HG03342 (cell line): ENCODE measurements at regions not wholly inside any gene's neighbourhood (a gene's known extent, or its start where the extent isn't known, plus 50 kb on each side); places are given as distances from the start of the nearest gene placed in this dataset.

ENCODE experiments used
- ATAC-seq: cut with Tn5 transposase; IDR thresholded peaks from one replicate; pipeline ENCODE4 v1.9.1; 2021; ENCODE audit warnings: mild to moderate bottlenecking, moderate library complexity; ENCODE audit not compliant: unreplicated experiment

DNA sequence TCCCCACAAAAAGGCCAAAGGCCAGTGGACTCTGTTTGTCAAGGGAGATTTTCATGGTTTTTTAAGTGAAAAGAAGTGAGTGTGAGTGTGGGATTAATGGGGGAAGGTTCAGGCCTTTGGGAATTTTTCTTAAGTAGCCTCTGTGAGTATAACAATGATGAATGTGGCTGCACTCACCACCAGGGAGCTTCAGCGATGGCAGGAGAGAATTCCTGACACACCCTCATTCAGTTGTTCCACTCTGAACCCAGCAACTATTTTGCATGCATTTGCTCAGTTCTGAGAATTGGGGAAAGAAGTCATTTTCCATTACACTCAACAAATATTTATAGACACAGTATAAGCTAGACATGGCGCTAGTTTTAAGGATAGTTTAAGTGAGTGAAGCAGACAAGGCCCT is 117.9 kb downstream of the CCNA1 start:
- no peak for ATAC-seq

DNA sequence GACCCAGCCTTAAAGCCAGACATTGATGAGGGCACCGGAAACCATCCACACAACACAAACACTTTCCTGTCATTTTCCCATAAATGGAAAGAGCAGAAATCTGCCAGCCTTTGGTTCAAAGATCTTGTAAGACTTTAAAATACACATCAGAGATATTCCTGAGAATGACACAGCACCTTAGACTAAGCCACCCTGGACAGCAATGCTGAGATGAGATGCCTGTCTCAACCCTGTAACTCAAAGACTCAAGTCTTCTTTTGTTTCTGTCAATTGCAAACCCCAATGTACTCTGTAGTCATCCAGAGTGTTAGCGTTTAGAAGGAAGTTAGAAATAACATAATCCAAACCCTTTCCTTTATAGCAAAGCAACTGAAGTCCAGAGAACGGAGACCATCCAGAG is 119.2 kb downstream of the CCNA1 start:
- no peak for ATAC-seq

- peak; percentile 54 for ATAC-seq
Observed at GRCh38 chr13:36552334-36552733, 120.0 kb downstream of the CCNA1 start.

- no peak for ATAC-seq
Observed at GRCh38 chr13:36553491-36553890, 120.3 kb upstream of the SERTM1 start.

- no peak for ATAC-seq
Observed at GRCh38 chr13:36555151-36555986, 118.5 kb upstream of the SERTM1 start.

- no peak for ATAC-seq
Observed at GRCh38 chr13:36559375-36559774, 114.4 kb upstream of the SERTM1 start.

DNA sequence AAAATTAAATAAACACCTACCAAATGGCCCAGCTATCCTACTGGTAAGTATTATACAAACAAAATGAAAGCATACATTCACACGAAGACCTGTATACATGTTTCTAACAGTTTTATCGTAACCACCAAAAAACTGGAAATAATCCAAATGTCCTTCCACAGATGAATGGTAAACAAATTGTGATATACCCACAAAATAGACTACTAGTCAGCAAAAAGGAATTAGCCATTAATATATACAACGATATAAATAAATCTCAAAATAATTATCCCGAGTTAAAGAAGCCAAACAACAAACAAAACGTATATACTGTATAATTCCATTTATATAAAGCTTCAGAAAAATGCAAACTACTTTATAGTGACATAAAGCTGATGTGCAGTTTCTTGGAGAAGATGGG is 106.3 kb upstream of the SERTM1 start:
- ATAC-seq = no peak

DNA sequence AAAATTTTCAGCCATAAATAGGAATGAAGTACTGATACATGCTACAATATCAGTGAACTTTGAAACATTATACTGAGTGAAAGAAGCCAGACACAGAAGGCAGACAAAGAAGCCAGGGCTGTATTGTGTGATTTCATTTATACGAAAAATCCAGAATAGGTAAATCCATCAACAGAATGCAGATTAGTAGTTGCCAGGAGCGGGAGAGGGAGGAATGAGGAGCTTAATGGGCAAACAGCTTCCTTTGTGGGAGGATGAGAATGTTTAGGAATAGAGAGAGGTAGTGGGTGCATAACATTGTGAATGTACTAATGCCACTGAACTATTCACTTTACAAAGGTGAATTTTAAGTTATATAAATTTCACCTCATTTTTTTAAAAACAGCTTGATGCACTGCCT is 103.3 kb upstream of the SERTM1 start:
- no peak for ATAC-seq

- no peak for ATAC-seq
Observed at GRCh38 chr13:36571444-36571843, 102.4 kb upstream of the SERTM1 start.

DNA sequence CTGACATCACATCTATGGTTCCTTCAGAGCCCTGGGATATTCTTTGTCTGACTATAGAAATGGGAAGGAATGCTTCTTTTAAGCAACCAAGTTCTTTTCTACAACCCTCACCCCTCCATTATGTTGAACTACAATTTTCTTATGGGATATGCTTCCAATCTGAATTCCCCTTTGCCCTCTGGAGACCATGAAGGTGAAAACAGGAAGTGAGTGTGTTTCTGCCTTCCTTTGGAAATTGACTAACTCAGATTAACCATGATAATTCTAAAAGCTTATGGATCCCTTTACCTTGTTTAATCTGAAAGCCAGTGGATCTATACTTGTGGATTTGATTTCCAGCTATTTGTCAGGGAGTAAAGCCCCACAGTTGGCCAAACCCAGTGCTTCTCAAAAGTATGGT is 90.8 kb upstream of the SERTM1 start:
- no peak for ATAC-seq

DNA sequence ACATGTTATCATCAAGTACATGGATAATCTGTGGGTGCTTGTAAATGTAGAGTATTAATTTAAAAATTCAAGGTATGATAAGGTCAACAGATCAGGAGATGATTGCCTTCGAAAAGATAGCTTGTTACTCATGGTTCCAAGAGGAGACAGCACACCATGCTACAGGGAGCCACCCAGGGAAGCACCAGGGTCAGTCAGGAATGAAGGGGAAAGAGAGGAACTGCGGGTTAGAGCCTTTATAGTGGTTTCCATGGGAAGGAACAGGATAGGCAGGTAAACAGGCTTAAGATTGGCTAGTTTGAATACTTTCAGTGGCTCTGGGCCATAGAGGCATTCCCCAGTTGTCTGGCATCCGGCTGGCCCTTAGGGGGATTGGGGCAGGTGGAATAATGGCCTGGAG is 74.2 kb upstream of the SERTM1 start:
- ATAC-seq = no peak

GRCh38 chr13:36601186-36601585 is 72.6 kb upstream of the SERTM1 start:
- no peak for ATAC-seq

GRCh38 chr13:36606060-36606459 is 67.8 kb upstream of the SERTM1 start:
- no peak for ATAC-seq

- no peak for ATAC-seq
Observed at GRCh38 chr13:36608474-36608873, 65.3 kb upstream of the SERTM1 start.

GRCh38 chr13:36612230-36612629 is 61.6 kb upstream of the SERTM1 start:
- no peak for ATAC-seq

DNA sequence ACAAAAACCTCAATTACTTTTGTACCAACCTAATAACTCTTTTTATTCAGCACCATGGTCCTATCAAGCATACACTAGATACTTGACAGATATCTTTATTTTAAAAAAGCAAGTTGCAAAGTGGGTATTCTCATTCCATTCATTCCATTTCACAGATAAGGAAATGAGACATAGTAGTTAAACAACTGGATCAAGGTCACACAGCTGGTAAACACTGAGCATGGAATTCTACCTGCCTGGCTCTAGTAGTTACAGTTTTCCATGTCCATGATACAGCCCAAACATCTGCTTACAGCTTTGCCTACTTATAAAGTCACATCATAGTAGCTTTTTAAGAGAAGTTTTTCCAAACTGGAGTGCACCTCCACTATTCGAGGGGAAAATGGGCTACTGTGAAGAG is 57.1 kb upstream of the SERTM1 start:
- no peak for ATAC-seq

DNA sequence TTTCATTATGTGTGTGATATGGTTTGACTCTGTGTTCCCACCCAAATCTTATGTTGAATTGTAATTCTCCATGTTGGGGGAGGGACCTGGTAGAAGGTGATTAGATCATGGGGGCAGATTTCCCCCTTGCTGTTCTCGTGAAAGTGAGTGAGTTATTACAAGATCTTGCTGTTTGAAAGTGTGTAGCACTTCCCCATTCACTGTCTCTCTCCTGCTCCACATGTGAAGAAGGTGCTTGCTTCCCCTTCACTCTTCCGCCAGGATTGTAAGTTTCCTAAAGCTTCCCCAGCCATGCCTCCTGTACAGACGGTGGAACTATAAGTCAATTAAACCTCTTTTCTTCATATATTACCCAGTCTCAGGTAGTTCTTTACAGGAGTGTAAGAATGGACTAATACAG is 54.3 kb upstream of the SERTM1 start:
- no peak for ATAC-seq
